GM12892 (cell line): ENCODE measurements at regions not wholly inside any gene's neighbourhood (a gene's known extent, or its start where the extent isn't known, plus 50 kb on each side); places are given as distances from the start of the nearest gene placed in this dataset.

ENCODE experiments used
- DNase-seq: peaks from one replicate; pipeline ENCODE4 v3.0.0; 2011; ENCODE audit not compliant: insufficient read length
- FAIRE-seq: peaks from 2 replicates; lab custom pipeline; 2011; peaks lifted over from hg19 to GRCh38; lab: Jason Lieb, UNC
- POLR2A ChIP-seq: IDR thresholded peaks from 2 replicates; pipeline ENCODE4 v1.6.1; 2011; ENCODE audit warnings: low read depth, low read length, control low read depth
- POLR2AphosphoS5 ChIP-seq: IDR thresholded peaks from 2 replicates; pipeline ENCODE4 v1.6.1; 2011; ENCODE audit warnings: low read depth, low read length, control low read depth
- TAF1 ChIP-seq: IDR thresholded peaks from 2 replicates; pipeline ENCODE4 v1.6.1; 2011; ENCODE audit warnings: low read depth, mild to moderate bottlenecking, control low read depth, low read length, borderline replicate concordance

DNA sequence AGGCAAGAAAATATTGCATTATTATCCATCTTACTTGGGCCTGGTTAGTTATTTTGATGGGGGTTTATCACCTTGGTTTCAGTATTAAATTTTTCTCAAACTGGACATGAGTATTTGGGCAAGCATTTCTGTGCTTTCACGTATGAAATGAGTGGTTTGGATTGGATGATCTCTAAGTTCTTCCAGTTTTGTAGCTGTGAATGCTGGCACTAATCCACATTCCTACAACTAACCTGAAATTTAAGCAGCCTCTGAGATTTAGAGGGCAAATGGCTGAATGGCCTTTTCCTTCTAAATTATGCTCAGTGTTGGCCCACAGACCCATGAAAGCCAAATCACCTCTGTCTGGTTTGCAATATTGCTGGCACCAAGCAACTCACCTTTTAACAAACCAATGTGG is 475.0 kb upstream of the B3GALT2 start:
- FAIRE-seq (no peak), DNase-seq (no peak)
- TF ChIP-seq TAF1, result no peak
- TF ChIP-seq POLR2A, result no peak
- no peak for TF ChIP-seq POLR2AphosphoS5

DNA sequence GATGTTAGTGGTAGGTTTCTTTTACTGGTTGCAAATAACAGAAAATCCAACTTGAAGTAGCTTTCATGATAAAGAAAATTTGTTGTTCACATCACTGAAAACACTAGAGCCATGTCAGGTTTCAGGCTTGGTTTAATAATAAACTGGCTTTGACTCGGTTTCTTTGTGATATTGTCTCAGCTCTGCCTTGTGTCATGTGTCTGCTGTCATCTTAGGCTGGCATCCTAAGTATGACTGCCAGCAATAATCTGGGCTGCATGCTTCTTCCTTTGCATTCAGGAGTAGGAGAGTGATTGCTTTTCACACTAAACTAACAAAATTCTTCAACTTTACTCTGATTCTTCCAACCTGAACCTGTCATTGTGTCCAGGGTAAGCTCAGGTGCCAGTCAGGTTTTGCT is 474.0 kb upstream of the B3GALT2 start:
- FAIRE-seq, result no peak
- TF ChIP-seq POLR2A, result no peak
- no peak for TF ChIP-seq POLR2AphosphoS5
- TF ChIP-seq TAF1, result no peak
- DNase-seq, result no peak

DNA sequence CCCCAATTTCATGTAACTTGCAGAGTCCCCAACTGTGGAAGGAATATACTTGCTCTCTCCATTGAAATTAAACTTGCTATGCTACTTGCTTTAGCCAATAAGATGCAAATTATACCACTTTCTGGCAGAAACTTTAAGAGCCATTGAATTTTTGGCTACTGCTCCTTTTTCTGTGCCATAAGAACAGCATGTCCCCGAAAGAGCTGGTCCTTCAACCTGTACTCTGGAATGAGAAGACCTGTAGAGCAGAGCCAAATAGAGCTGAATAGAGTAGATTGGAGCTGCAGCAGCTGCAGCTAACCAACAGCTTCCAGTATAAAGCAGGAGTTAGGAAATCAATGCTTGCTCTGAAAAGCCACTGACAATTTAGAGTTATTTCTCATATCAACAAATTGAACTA is 472.3 kb upstream of the B3GALT2 start:
- TF ChIP-seq POLR2A (no peak), POLR2AphosphoS5 (no peak), TAF1 (no peak)
- DNase-seq (no peak), FAIRE-seq (no peak)

DNA sequence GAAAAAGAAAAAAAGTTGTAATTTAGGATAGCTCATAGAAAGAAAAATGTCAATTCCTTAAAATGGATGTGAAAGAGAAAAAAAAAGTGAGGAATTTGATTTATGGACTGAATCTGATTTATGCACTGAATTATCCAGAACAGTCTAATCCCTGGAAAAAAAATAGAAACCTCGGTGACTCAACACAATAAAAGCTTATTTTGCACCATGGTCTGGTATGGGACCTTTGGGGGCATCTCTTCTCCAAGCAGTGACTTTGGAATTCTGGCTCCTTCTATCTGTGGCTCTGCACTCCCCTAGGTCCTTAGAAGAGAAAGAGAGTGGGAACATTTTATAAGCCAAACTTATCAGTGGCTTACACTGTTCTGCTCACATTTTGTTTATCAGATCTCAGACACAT is 471.7 kb upstream of the B3GALT2 start:
- FAIRE-seq (no peak), DNase-seq (no peak)
- TF ChIP-seq TAF1 (no peak), POLR2AphosphoS5 (no peak), POLR2A (no peak)

DNA sequence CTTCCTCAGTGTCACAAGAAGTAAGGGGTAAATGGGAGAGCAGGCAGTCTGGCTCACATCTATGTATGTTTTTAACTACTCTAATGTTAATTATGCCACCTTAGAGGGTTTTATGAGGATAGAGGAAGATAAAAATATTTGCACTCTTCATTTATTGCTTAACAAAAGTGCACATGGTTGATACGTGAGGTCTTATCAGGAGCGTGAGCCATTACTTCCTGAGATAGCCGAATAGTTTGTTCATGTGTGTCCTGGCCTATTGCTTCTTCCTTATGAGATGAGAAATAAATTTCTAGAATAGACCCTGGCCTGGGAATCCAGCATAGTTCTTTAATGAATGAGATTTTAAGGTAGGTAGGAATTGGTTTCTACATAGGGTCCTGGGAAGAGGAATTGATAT is 471.1 kb upstream of the B3GALT2 start:
- TF ChIP-seq POLR2AphosphoS5 (no peak), POLR2A (no peak), TAF1 (no peak)
- DNase-seq (no peak), FAIRE-seq (no peak)

DNA sequence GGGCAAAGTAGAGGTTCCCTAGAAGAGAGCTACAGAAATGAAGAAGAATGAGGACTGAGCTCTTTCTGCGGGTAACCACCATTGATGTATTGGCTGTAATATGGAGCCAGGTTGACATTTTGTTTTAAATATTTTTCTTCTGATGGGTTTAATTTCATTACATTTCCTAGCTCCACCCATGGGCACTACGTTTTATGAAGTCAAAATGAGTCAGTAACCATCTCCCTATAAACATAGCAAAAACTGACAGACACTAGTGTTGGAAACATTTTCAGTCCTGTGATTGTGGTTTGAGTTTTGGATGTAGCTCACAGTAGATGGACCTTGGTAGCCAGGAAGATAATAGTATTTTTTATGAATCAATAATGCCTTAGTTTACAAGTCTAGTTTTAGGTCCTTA is 470.4 kb upstream of the B3GALT2 start:
- TF ChIP-seq TAF1 (no peak), POLR2AphosphoS5 (no peak), POLR2A (no peak)
- FAIRE-seq (no peak), DNase-seq (no peak)

DNA sequence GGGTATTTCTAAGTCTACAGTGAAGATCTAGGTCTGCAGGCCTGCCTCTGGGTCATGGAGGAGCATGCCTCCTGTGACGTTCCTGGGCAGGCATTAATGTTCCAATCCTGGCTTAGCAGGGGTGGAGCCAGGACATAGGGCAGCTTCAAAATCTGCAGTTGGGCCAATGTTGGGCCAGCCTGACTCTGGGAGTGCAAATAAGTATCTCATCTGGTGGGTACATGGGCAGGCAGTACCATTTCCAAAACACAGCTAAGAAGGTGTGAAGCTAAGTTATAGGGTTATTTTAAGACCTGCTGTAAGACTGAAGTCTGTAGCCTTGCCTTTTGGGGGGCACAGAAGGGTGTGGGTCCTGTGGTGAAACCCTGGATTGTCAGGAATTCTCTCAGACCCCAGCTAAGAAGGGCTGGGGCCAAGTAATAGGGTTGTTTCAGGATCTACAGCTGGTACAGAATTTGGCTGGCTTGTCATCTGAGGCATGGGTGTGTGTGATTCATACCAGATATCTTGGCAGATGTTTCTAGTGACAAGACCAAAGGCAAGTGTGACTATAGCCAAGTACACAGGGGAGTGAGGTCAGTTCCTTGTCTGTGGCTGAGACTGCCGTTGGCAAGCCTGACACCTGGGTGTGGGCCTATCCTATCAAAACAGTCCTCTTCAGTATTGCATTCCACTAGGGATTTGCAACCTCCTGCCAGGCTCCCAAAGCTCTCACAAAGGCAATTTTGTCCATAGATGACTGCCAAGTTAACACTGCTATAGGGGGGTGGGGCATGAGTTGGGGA is 468.7 kb upstream of the B3GALT2 start:
- no peak for TF ChIP-seq POLR2A
- no peak for TF ChIP-seq POLR2AphosphoS5
- no peak for TF ChIP-seq TAF1
- no peak for DNase-seq
- FAIRE-seq, result no peak

DNA sequence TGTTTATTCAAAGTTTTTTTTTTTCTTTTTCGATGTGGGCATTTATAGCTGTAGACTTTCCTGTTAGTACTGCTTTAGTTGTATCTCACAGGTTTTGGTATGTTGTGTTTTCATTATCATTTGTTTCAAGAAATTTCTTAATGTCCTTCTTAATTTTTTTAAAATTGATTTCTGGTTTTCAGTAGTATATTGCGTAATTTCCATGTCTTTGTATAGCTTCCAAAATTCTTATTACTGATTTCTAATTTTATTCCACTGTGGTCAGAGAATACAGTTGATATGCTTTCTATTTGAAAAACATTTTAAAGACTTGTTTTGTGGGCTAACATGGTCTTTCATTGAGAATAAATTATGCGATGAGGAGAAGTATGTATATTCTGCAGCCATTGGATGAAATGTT is 463.2 kb upstream of the B3GALT2 start:
- TF ChIP-seq POLR2AphosphoS5, result no peak
- FAIRE-seq (no peak), DNase-seq (no peak)

DNA sequence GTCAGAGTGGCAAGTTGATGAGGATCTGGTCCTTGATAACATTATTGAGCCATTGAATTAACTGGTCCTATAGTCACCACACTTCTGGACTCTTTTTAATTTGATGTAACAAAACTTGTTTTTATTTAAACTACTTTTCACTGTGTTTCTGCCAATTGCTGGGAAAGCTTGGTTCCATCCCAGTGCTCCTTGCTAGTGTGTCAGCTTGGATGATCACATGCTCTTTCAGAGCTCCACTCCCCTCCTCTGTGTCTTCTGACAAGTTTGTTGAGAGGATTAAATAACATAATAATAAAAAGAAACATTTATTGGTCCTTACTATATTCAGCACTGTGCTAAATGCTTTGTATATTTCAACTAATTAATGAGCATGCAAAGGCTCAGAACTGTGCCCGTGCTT is 448.5 kb upstream of the B3GALT2 start:
- FAIRE-seq, result no peak
- DNase-seq, result no peak
- TF ChIP-seq POLR2AphosphoS5 (no peak), TAF1 (no peak), POLR2A (no peak)

DNA sequence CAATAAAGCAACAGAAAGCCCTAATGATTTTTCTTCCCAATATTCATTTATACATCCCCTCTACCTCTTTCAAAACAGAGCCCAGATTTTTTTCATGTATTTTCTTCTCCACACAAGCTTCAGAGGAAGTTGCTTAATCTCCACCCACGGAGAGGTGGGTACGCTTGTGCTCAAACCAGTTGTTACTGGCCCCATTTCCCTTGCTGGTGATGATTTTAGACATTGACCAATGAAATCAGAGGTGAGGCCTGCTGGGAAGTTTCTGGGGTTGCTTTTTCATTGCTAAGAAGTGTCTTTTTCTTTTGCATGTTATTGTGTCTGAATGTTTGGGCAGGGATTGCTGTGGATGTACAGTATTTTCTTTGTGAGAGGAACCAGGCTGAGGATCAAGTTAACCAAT is 448.1 kb upstream of the B3GALT2 start:
- no peak for DNase-seq
- FAIRE-seq, result no peak
- no peak for TF ChIP-seq POLR2A
- TF ChIP-seq POLR2AphosphoS5, result no peak
- no peak for TF ChIP-seq TAF1

DNA sequence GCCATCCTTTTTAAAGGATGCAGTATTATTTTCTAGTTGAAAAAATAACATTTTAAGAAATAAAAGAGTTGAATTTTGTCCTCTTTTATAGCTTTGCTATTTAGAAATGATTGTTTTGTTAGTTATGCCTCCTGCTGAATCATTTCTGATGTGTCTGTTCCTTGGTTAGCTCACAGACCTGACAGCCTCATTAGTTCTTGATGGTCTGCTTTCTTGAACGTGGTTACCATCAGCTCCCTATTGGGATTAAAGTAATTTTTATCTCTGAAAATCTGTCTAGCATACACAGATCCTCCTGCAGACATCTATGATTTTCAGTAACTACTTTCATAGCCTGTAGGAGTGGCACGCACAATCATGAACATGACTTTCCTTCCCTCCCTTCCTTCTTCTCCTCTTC is 447.6 kb upstream of the B3GALT2 start:
- no peak for TF ChIP-seq POLR2A
- TF ChIP-seq TAF1, result no peak
- FAIRE-seq, result no peak
- no peak for DNase-seq

DNA sequence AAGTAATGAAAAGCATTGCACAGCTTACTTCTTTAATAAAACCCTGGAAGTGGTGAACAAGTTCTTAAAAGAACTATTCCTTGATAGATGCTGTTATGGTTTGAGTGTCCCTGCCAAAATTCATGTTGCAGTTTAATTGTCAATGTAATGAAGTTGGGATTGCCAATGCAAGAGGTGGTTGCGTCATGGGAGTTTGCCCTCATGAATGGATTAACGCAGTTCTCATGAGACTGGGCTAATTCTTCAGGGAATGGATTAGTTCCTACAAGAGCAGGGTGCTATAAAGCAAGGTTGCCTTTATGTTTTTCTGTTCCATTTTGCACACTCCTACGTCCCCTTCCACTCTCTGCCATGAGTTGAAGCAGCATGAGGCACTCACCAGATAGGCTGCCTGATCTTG is 446.7 kb upstream of the B3GALT2 start:
- DNase-seq, result no peak
- no peak for TF ChIP-seq TAF1
- no peak for TF ChIP-seq POLR2AphosphoS5
- TF ChIP-seq POLR2A, result no peak
- no peak for FAIRE-seq
